ENCODE measurements at regions not wholly inside any gene's neighbourhood (a gene's known extent, or its start where the extent isn't known, plus 50 kb on each side); places are given as distances from the start of the nearest gene placed in this dataset.

DNA sequence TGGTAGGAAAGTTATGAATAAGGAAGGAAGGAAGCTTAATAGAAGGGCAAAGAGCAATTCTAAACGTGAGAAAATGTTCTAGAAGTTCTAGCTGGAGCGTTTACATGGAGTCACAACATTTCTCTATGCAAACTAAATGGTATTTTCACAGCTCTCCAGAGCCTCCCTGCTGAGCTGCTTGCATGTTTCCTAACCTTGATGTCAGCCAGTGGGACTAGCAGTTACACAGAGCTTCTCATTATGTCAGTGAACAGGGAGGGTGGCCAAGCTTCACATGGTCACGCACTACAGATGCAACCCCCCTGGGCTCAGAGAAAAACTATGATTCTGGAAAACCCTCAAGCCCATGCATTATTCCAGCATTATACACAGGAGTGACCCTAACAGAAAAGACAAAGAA is 153.4 kb upstream of the CCDC150 start:
- TF ChIP-seq POLR2A (IDR thresholded peaks at IDR 0.05): no peak
- TF ChIP-seq, protein P1, sequence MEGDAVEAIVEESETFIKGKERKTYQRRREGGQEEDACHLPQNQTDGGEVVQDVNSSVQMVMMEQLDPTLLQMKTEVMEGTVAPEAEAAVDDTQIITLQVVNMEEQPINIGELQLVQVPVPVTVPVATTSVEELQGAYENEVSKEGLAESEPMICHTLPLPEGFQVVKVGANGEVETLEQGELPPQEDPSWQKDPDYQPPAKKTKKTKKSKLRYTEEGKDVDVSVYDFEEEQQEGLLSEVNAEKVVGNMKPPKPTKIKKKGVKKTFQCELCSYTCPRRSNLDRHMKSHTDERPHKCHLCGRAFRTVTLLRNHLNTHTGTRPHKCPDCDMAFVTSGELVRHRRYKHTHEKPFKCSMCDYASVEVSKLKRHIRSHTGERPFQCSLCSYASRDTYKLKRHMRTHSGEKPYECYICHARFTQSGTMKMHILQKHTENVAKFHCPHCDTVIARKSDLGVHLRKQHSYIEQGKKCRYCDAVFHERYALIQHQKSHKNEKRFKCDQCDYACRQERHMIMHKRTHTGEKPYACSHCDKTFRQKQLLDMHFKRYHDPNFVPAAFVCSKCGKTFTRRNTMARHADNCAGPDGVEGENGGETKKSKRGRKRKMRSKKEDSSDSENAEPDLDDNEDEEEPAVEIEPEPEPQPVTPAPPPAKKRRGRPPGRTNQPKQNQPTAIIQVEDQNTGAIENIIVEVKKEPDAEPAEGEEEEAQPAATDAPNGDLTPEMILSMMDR (IDR thresholded peaks at IDR 0.05 in 4 of 5, conservative IDR thresholded peaks at IDR 0.05 in 1 of 5): no peak

Data from gastrocnemius medialis (tissue), 4 donors.